IMR-90 (cell line): ENCODE measurements at regions not wholly inside any gene's neighbourhood (a gene's known extent, or its start where the extent isn't known, plus 50 kb on each side); places are given as distances from the start of the nearest gene placed in this dataset.

Experiments used
- ATAC-seq: fragments of 200-7000 bp; cut with Tn5 transposase; 2 replicates; pipeline ENCODE4 v1.9.1; 2020; ENCODE audit warnings: low read depth, mild to moderate bottlenecking, moderate library complexity
- BruUV-seq: library from RNA; stranded (reverse); fragments of 400-500 nt; replicated peaks from 2 replicates; lab custom pipeline; 2021; lab: Mats Ljungman, UMichigan
- CTCF ChIA-PET: fragments of 300-600 bp; formaldehyde crosslinking; extraction: SDS; loops from one replicate; lab custom pipeline; 2021; ENCODE audit warnings: antibody characterized with exemption; lab: Yijun Ruan, JAX
- POLR2A ChIA-PET: fragments of 300-600 bp; sonication (Branson Sonifier 250); formaldehyde crosslinking; loops from one replicate; lab custom pipeline; 2022; ENCODE audit warnings: antibody characterized with exemption; ENCODE audit not compliant: unreplicated experiment; lab: Charles Lee
- DNase-seq: peaks from one replicate; pipeline ENCODE4 v3.0.0; 2013
- H2AFZ ChIP-seq: replicated peaks from 2 replicates; pipeline ENCODE3; 2013; ENCODE audit warnings: low read length, mild to moderate bottlenecking; ENCODE audit not compliant: poor library complexity
- H2AK5ac ChIP-seq: 2 replicates; pipeline ENCODE4 v1.6.1; 2013; ENCODE audit warnings: low read depth, low read length, inconsistent platforms
- H2AK9ac ChIP-seq: replicated peaks from 2 replicates; pipeline ENCODE3; 2013; ENCODE audit warnings: mild to moderate bottlenecking, low read depth, low read length, moderate library complexity; ENCODE audit not compliant: poor library complexity
- H2BK120ac ChIP-seq: 2 replicates; pipeline ENCODE4 v1.6.1; 2013; ENCODE audit warnings: low read depth, low read length, inconsistent platforms
- H2BK15ac ChIP-seq: 3 replicates; pipeline ENCODE4 v1.6.1; 2013; ENCODE audit warnings: low read depth, low read length, inconsistent platforms
- H2BK20ac ChIP-seq: 2 replicates; pipeline ENCODE4 v1.6.1; 2013; ENCODE audit warnings: low read depth, mild to moderate bottlenecking, inconsistent platforms, low read length, moderate library complexity
- H2BK5ac ChIP-seq: 2 replicates; pipeline ENCODE4 v1.6.1; 2013; ENCODE audit warnings: mild to moderate bottlenecking, low read depth, low read length, inconsistent platforms; ENCODE audit not compliant: poor library complexity, severe bottlenecking
- H3K14ac ChIP-seq: replicated peaks from 2 replicates; pipeline ENCODE4 v1.6.1; 2013; ENCODE audit warnings: low read depth, low read length, inconsistent platforms
- H3K18ac ChIP-seq: 2 replicates; pipeline ENCODE4 v1.6.1; 2013; ENCODE audit warnings: low read depth, low read length, control low read depth
- H3K23ac ChIP-seq: 2 replicates; pipeline ENCODE4 v1.6.1; 2013; ENCODE audit warnings: low read depth, low read length, inconsistent platforms
- H3K27ac ChIP-seq: 2 replicates; pipeline ENCODE4 v1.5.1; 2013; ENCODE audit warnings: mild to moderate bottlenecking, control low read depth, low read length; ENCODE audit not compliant: insufficient read depth
- H3K27me3 ChIP-seq: 2 replicates; pipeline ENCODE4 v1.6.1; 2013; ENCODE audit warnings: low read length; ENCODE audit not compliant: control insufficient read depth, insufficient read depth
- H3K36me3 ChIP-seq: 2 replicates; pipeline ENCODE4 v1.6.1; 2013; ENCODE audit warnings: low read length, mixed read lengths; ENCODE audit not compliant: control insufficient read depth, insufficient read depth
- H3K4ac ChIP-seq: 2 replicates; pipeline ENCODE4 v1.6.1; 2013; ENCODE audit warnings: low read depth, low read length, inconsistent platforms
- H3K4me1 ChIP-seq: 2 replicates; pipeline ENCODE4 v1.6.1; 2013; ENCODE audit warnings: low read length, mixed read lengths; ENCODE audit not compliant: control insufficient read depth, insufficient read depth
- H3K4me2 ChIP-seq: 2 replicates; pipeline ENCODE4 v1.6.1; 2013; ENCODE audit warnings: low read depth, mild to moderate bottlenecking, control low read depth, low read length, moderate library complexity
- H3K4me3 ChIP-seq: 2 replicates; pipeline ENCODE4 v1.5.1; 2013; ENCODE audit warnings: low read depth, mild to moderate bottlenecking, control low read depth, low read length, moderate library complexity; ENCODE audit not compliant: insufficient read depth
- H3K56ac ChIP-seq: 2 replicates; pipeline ENCODE4 v1.6.1; 2013; ENCODE audit warnings: low read length, inconsistent platforms; ENCODE audit not compliant: insufficient read depth; ENCODE audit errors: extremely low read depth
- H3K79me1 ChIP-seq, 2 experiments: 2 replicates each; pipeline ENCODE4 v1.6.1; 2013; ENCODE audit warnings: low read length in 2 of 2, inconsistent platforms in 1 of 2, low read depth in 1 of 2
- H3K9ac ChIP-seq: 2 replicates; pipeline ENCODE4 v1.6.1; 2013; ENCODE audit warnings: low read depth, low read length, control low read depth
- H3K9me1 ChIP-seq: 2 replicates; pipeline ENCODE4 v1.6.1; 2013; ENCODE audit warnings: low read length, inconsistent platforms; ENCODE audit not compliant: insufficient read depth
- H3K9me3 ChIP-seq: 2 replicates; pipeline ENCODE4 v1.6.1; 2013; ENCODE audit warnings: low read length; ENCODE audit not compliant: control insufficient read depth, insufficient read depth
- H4K20me1 ChIP-seq: 2 replicates; pipeline ENCODE4 v1.6.1; 2013; ENCODE audit warnings: low read length, inconsistent platforms; ENCODE audit not compliant: insufficient read depth
- H4K5ac ChIP-seq: 2 replicates; pipeline ENCODE4 v1.6.1; 2013; ENCODE audit warnings: mild to moderate bottlenecking, low read depth, low read length, control low read depth
- H4K8ac ChIP-seq, 2 experiments: 2 replicates each; pipeline ENCODE4 v1.6.1; 2013; ENCODE audit warnings: low read depth in 2 of 2, low read length in 2 of 2, control low read depth in 1 of 2, inconsistent platforms in 1 of 2
- H4K91ac ChIP-seq: 2 replicates; pipeline ENCODE4 v1.6.1; 2013; ENCODE audit warnings: low read depth, low read length, inconsistent platforms; ENCODE audit not compliant: insufficient read depth
- BHLHE40 ChIP-seq: fragments of 150-350 bp; IDR thresholded peaks from 2 replicates; pipeline ENCODE4 v1.6.1; 2016; ENCODE audit warnings: mild to moderate bottlenecking, low read depth, low read length
- CEBPB ChIP-seq: IDR thresholded peaks from 2 replicates; pipeline ENCODE4 v1.6.1; 2012; ENCODE audit warnings: low read depth, low read length, improper control_type of control experiment
- CHD1 ChIP-seq: IDR thresholded peaks from 2 replicates; pipeline ENCODE4 v1.6.1; 2012; ENCODE audit warnings: low read depth, low read length, improper control_type of control experiment
- MAZ ChIP-seq: IDR thresholded peaks from 2 replicates; pipeline ENCODE4 v1.6.1; 2012; ENCODE audit warnings: low read depth, mild to moderate bottlenecking, low read length, improper control_type of control experiment, moderate library complexity, borderline replicate concordance
- MXI1 ChIP-seq: IDR thresholded peaks from 2 replicates; pipeline ENCODE4 v1.6.1; 2012; ENCODE audit warnings: low read depth, mild to moderate bottlenecking, low read length, moderate library complexity, borderline replicate concordance
- NFE2L2 ChIP-seq: fragments of 150-350 bp; IDR thresholded peaks from 2 replicates; pipeline ENCODE4 v1.6.1; 2016; ENCODE audit warnings: low read depth, mild to moderate bottlenecking, low read length
- POLR2A ChIP-seq: IDR thresholded peaks from 2 replicates; pipeline ENCODE4 v1.6.1; 2012; ENCODE audit warnings: mild to moderate bottlenecking, low read depth, low read length
- RAD21 ChIP-seq: IDR thresholded peaks from 2 replicates; pipeline ENCODE4 v1.6.1; 2012; ENCODE audit warnings: low read length, improper control_type of control experiment
- RCOR1 ChIP-seq: IDR thresholded peaks from 2 replicates; pipeline ENCODE4 v1.6.1; 2012; ENCODE audit warnings: mild to moderate bottlenecking, low read length, improper control_type of control experiment; ENCODE audit not compliant: insufficient replicate concordance
- RFX5 ChIP-seq: IDR thresholded peaks from 2 replicates; pipeline ENCODE4 v1.8.0; 2012; ENCODE audit warnings: low read depth, mild to moderate bottlenecking, low read length, moderate library complexity
- SMC3 ChIP-seq: fragments of 150-350 bp; IDR thresholded peaks from 2 replicates; pipeline ENCODE4 v1.6.1; 2016; ENCODE audit warnings: low read depth, mild to moderate bottlenecking, antibody characterized with exemption, low read length, moderate library complexity
- WGBS, 2 experiments: methylation state at CpG; one replicate each; pipeline versions ENCODE4 v1.1.5 to v1.1.7; 2013; ENCODE audit warnings: missing lambda C conversion rate in 2 of 2; ENCODE audit not compliant: insufficient read length in 1 of 2; ENCODE audit errors: extremely low coverage in 2 of 2; 5-methylcytosine and 5-hydroxymethylcytosine counted together
- dilution Hi-C: fragments of 300-500 bp; cut with HindIII; formaldehyde crosslinking; loops from one replicate; pipeline ENCODE4 v1.14.3; 2018; ENCODE audit warnings: low sequenced_read_pairs; ENCODE audit not compliant: unreplicated experiment
- in situ Hi-C: fragments of 300-500 bp; cut with MboI; formaldehyde crosslinking; loops from 3 replicates; pipeline ENCODE4 v1.14.3; 2019; ENCODE audit warnings: low sequenced_read_pairs, inconsistent platforms, mixed read lengths
- intact Hi-C: fragments of 100-400 bp; cut with micrococcal nuclease; formaldehyde crosslinking; loops from 2 replicates; pipeline ENCODE4 v1.10.0; 2022
- TF ChIP-seq, protein P1 (sequence below): fragments of 150-350 bp; IDR thresholded peaks from 2 replicates; pipeline ENCODE4 v1.6.1; 2017; ENCODE audit warnings: mild to moderate bottlenecking, antibody characterized with exemption, low read length, low read depth
- TF ChIP-seq, protein P2 (sequence below): conservative IDR thresholded peaks from 2 replicates; pipeline ENCODE4 v1.5.1; 2012; ENCODE audit warnings: mild to moderate bottlenecking, low read depth, low read length, improper control_type of control experiment
- TF ChIP-seq, protein P3 (sequence below): fragments of 150-350 bp; IDR thresholded peaks from 2 replicates; pipeline ENCODE4 v1.6.1; 2016; ENCODE audit warnings: low read depth, mild to moderate bottlenecking, low read length, moderate library complexity, borderline replicate concordance

DNA sequence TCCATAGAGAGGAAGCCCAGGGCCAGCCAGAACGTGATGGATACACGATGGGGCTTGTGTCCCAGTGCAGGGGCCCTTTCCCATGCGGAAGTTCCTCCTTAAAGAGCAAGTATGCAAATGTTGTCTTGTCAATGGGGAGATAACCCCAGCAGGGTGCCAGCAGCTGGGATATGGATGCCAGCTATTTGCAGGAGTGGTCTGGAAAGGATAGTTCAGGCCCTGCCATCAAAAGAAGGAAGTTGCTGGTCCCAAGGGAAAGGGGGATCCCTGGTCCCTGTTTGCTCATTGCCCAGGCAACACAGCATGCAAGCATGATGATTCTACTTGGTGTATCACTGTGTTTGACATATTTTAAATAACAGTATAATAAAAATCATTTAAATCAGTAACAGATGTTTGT is 73.1 kb upstream of the HECW1 start:
- H3K4ac ChIP-seq: no peak overlapping the region
- POLR2A ChIA-PET: no interaction called here

More for the DNA sequence above, 73.1 kb upstream of the HECW1 start:
- H3K9me1 ChIP-seq: no peaks in the 10 kb centered on the region
- intact Hi-C loops (no loop called here), in situ Hi-C loops (no loop called here), dilution Hi-C loops (no loop called here)
- no peak overlapping the region for H4K8ac ChIP-seq
- no peak overlapping the region for H4K91ac ChIP-seq
- no peaks in the 10 kb centered on the region for H4K20me1 ChIP-seq
- H2BK120ac ChIP-seq: no peak overlapping the region
- no peak overlapping the region for H3K23ac ChIP-seq
- H2AK5ac ChIP-seq: no peak overlapping the region
- no CpG with 5 or more reads among the region's 3 CpGs for WGBS, 2 experiments
- H3K9ac ChIP-seq: no peak overlapping the region
- H3K56ac ChIP-seq: no peak overlapping the region
- no peaks in the 10 kb centered on the region for H3K9me3 ChIP-seq
- H3K27me3 ChIP-seq: no peaks in the 10 kb centered on the region
- DNase-seq: no peak
- H3K18ac ChIP-seq: no peak overlapping the region
- no peak overlapping the region for H2BK5ac ChIP-seq
- no peak overlapping the region for H3K14ac ChIP-seq
- H3K79me1 ChIP-seq: no peaks in the 10 kb centered on the region
- TF ChIP-seq, protein P1, sequence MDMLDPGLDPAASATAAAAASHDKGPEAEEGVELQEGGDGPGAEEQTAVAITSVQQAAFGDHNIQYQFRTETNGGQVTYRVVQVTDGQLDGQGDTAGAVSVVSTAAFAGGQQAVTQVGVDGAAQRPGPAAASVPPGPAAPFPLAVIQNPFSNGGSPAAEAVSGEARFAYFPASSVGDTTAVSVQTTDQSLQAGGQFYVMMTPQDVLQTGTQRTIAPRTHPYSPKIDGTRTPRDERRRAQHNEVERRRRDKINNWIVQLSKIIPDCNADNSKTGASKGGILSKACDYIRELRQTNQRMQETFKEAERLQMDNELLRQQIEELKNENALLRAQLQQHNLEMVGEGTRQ: no peak
- TF ChIP-seq CEBPB (no peak), RCOR1 (no peak), SMC3 (no peak), RFX5 (no peak), POLR2A (no peak), BHLHE40 (no peak), NFE2L2 (no peak), CHD1 (no peak), MXI1 (no peak), MAZ (no peak), RAD21 (no peak)
- TF ChIP-seq, protein P2, sequence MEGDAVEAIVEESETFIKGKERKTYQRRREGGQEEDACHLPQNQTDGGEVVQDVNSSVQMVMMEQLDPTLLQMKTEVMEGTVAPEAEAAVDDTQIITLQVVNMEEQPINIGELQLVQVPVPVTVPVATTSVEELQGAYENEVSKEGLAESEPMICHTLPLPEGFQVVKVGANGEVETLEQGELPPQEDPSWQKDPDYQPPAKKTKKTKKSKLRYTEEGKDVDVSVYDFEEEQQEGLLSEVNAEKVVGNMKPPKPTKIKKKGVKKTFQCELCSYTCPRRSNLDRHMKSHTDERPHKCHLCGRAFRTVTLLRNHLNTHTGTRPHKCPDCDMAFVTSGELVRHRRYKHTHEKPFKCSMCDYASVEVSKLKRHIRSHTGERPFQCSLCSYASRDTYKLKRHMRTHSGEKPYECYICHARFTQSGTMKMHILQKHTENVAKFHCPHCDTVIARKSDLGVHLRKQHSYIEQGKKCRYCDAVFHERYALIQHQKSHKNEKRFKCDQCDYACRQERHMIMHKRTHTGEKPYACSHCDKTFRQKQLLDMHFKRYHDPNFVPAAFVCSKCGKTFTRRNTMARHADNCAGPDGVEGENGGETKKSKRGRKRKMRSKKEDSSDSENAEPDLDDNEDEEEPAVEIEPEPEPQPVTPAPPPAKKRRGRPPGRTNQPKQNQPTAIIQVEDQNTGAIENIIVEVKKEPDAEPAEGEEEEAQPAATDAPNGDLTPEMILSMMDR: no peak
- TF ChIP-seq, protein P3, sequence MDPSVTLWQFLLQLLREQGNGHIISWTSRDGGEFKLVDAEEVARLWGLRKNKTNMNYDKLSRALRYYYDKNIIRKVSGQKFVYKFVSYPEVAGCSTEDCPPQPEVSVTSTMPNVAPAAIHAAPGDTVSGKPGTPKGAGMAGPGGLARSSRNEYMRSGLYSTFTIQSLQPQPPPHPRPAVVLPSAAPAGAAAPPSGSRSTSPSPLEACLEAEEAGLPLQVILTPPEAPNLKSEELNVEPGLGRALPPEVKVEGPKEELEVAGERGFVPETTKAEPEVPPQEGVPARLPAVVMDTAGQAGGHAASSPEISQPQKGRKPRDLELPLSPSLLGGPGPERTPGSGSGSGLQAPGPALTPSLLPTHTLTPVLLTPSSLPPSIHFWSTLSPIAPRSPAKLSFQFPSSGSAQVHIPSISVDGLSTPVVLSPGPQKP: no peak
- no TSS peak for BruUV-seq
- H3K4me1 ChIP-seq: no peaks in the 10 kb centered on the region; the same call in 1 of the 2 replicates
- CTCF ChIA-PET: no interaction called here
- no peak overlapping the region for H2BK15ac ChIP-seq
- H3K36me3 ChIP-seq: no peaks in the 10 kb centered on the region
- no peak overlapping the region for H2AK9ac ChIP-seq
- H4K5ac ChIP-seq: no peak overlapping the region
- H3K27ac ChIP-seq: no peak overlapping the region
- H3K4me3 ChIP-seq: no peak overlapping the region
- H3K4me2 ChIP-seq: no peak overlapping the region
- ATAC-seq: no peak
- H2AFZ ChIP-seq: no peak overlapping the region
- no peak overlapping the region for H2BK20ac ChIP-seq
